ENCODE measurements at regions not wholly inside any gene's neighbourhood (a gene's known extent, or its start where the extent isn't known, plus 50 kb on each side); places are given as distances from the start of the nearest gene placed in this dataset.

DNA sequence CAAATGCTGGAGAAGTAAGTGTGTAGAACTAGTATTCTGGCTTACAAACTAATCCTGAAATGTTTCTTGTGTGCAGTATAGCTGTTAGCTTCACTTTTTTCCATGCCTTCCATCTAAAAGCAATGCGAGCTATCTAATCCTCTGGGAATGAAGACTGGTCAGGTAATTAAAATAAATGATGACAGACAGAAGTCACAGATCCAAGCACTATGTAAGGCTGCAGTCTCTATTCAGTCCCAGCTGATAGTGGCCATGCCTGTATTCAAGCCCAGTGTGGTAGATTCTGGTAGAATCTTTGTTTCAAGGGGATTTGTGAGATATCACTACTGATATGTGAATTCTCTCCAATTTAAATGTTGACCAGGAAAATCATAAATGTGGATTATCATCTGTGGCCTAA is 637.2 kb downstream of the TMTC2 start:
- ATAC-seq (no peak), DNase-seq (no peak)
- no peaks in the 10 kb centered on the region for H3K4me1 ChIP-seq
- H3K4me3 ChIP-seq = no peak overlapping the region
- H3K9me3 ChIP-seq = no peaks in the 10 kb centered on the region
- no peak for TF ChIP-seq CTCF (IDR thresholded peaks at IDR 0.05)
- no peak overlapping the region for H3K27ac ChIP-seq
- no peaks in the 10 kb centered on the region for H3K36me3 ChIP-seq
- intact Hi-C loops (cut with DNase I) = no loop called here
- no peaks in the 10 kb centered on the region for H3K27me3 ChIP-seq

GRCh38 chr12:83322809-83323208 is 636.1 kb downstream of the TMTC2 start:
- no peak for ATAC-seq
- TF ChIP-seq CTCF (IDR thresholded peaks at IDR 0.05) = no peak
- Histone ChIP-seq H3K9me3 (no peaks in the 10 kb centered on the region), H3K27ac (no peak overlapping the region), H3K4me3 (no peak overlapping the region), H3K4me1 (no peaks in the 10 kb centered on the region), H3K27me3 (no peaks in the 10 kb centered on the region), H3K36me3 (no peaks in the 10 kb centered on the region)
- no peak for DNase-seq
- intact Hi-C loops (cut with DNase I) = no loop called here

- Histone ChIP-seq H3K27me3 (no peaks in the 10 kb centered on the region), H3K4me1 (no peaks in the 10 kb centered on the region), H3K9me3 (no peaks in the 10 kb centered on the region), H3K27ac (no peak overlapping the region), H3K36me3 (no peaks in the 10 kb centered on the region), H3K4me3 (no peak overlapping the region)
- ATAC-seq (no peak), DNase-seq (no peak)
- no peak for TF ChIP-seq CTCF (IDR thresholded peaks at IDR 0.05)
- intact Hi-C loops (cut with DNase I) = no loop called here
These were observed 635.3 kb downstream of the TMTC2 start for GRCh38 chr12:83321971-83322370.

- intact Hi-C loops (cut with DNase I) = no loop called here
- ATAC-seq (no peak), DNase-seq (no peak)
- Histone ChIP-seq H3K27me3 (no peaks in the 10 kb centered on the region), H3K27ac (no peak overlapping the region), H3K9me3 (no peaks in the 10 kb centered on the region), H3K36me3 (no peaks in the 10 kb centered on the region), H3K4me1 (no peaks in the 10 kb centered on the region), H3K4me3 (no peak overlapping the region)
- no peak for TF ChIP-seq CTCF (IDR thresholded peaks at IDR 0.05)
These were observed 633.6 kb downstream of the TMTC2 start for GRCh38 chr12:83320350-83320749.

- Histone ChIP-seq H3K27me3 (no peaks in the 10 kb centered on the region), H3K27ac (no peak overlapping the region), H3K36me3 (no peaks in the 10 kb centered on the region), H3K4me3 (no peak overlapping the region), H3K4me1 (no peaks in the 10 kb centered on the region), H3K9me3 (no peaks in the 10 kb centered on the region)
- intact Hi-C loops (cut with DNase I) = no loop called here
- TF ChIP-seq CTCF (IDR thresholded peaks at IDR 0.05) = no peak
- peak; percentile 38 for ATAC-seq
- DNase-seq = no peak
These were observed 631.8 kb downstream of the TMTC2 start for GRCh38 chr12:83318386-83319098.
